ENCODE measurements at regions not wholly inside any gene's neighbourhood (a gene's known extent, or its start where the extent isn't known, plus 50 kb on each side); places are given as distances from the start of the nearest gene placed in this dataset.

DNA sequence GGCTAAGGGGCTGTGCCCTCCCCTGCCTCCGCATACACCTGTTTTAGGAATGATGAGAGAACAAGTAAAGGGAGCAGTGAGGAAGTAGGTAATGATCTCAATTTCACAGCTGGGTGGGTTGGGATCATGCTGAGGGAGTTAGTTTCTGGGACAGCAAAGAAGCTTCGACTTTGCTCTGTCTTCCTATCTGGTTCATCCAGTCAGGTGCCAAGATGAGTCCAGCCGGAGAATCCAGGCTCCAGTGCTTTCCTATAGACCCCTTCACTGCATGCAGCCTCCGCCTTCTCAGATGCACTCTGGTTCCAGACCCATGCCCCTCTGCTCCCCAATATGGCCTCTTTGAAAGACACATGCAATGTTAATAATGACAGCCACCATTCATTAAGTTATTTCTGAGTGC lies 119.1 kb upstream of the NCAM1 start:
- Histone ChIP-seq H3K36me3 (ENCODE audit: control insufficient read depth in 4 of 4, insufficient read depth in 3 of 4, low read depth in 1 of 4, low read length in 3 of 4) (no peaks in the 10 kb centered on the region), H3K4me3 (ENCODE audit: low read depth in 1 of 3, low read length in 3 of 3) (no peak overlapping the region), H3K9me3 (ENCODE audit: control insufficient read depth in 4 of 4, low read length in 3 of 4) (no peaks in the 10 kb centered on the region), H3K27me3 (ENCODE audit: control insufficient read depth in 4 of 4, insufficient read depth in 4 of 4, low read length in 3 of 4) (peaks cover 0 to 3% (median 0%) of the 10 kb centered on the region in 4 donors), H3K4me1 (ENCODE audit: control insufficient read depth in 4 of 4, insufficient read depth in 4 of 4, low read length in 3 of 4) (no peaks in the 10 kb centered on the region), H3K27ac (ENCODE audit: low read depth in 1 of 2, low read length in 2 of 2) (no peak overlapping the region), H3K9ac (ENCODE audit: low read depth in 1 of 2, low read length in 2 of 2) (no peak overlapping the region)
- TF ChIP-seq TAF1 (conservative IDR thresholded peaks at IDR 0.05) = no peak
- no peak for TF ChIP-seq YY1 (IDR thresholded peaks at IDR 0.05)
- TF ChIP-seq, protein P1, sequence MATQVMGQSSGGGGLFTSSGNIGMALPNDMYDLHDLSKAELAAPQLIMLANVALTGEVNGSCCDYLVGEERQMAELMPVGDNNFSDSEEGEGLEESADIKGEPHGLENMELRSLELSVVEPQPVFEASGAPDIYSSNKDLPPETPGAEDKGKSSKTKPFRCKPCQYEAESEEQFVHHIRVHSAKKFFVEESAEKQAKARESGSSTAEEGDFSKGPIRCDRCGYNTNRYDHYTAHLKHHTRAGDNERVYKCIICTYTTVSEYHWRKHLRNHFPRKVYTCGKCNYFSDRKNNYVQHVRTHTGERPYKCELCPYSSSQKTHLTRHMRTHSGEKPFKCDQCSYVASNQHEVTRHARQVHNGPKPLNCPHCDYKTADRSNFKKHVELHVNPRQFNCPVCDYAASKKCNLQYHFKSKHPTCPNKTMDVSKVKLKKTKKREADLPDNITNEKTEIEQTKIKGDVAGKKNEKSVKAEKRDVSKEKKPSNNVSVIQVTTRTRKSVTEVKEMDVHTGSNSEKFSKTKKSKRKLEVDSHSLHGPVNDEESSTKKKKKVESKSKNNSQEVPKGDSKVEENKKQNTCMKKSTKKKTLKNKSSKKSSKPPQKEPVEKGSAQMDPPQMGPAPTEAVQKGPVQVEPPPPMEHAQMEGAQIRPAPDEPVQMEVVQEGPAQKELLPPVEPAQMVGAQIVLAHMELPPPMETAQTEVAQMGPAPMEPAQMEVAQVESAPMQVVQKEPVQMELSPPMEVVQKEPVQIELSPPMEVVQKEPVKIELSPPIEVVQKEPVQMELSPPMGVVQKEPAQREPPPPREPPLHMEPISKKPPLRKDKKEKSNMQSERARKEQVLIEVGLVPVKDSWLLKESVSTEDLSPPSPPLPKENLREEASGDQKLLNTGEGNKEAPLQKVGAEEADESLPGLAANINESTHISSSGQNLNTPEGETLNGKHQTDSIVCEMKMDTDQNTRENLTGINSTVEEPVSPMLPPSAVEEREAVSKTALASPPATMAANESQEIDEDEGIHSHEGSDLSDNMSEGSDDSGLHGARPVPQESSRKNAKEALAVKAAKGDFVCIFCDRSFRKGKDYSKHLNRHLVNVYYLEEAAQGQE (IDR thresholded peaks at IDR 0.05) = no peak
- TF ChIP-seq EGR1 (IDR thresholded peaks at IDR 0.05; ENCODE audit: low read depth in 2 of 2) = no peak
- no peak for TF ChIP-seq FOXA2 (IDR thresholded peaks at IDR 0.05)
- no peak for TF ChIP-seq JUND (IDR thresholded peaks at IDR 0.05)
- TF ChIP-seq SP1 (IDR thresholded peaks at IDR 0.05) = no peak
- TF ChIP-seq, protein P2, sequence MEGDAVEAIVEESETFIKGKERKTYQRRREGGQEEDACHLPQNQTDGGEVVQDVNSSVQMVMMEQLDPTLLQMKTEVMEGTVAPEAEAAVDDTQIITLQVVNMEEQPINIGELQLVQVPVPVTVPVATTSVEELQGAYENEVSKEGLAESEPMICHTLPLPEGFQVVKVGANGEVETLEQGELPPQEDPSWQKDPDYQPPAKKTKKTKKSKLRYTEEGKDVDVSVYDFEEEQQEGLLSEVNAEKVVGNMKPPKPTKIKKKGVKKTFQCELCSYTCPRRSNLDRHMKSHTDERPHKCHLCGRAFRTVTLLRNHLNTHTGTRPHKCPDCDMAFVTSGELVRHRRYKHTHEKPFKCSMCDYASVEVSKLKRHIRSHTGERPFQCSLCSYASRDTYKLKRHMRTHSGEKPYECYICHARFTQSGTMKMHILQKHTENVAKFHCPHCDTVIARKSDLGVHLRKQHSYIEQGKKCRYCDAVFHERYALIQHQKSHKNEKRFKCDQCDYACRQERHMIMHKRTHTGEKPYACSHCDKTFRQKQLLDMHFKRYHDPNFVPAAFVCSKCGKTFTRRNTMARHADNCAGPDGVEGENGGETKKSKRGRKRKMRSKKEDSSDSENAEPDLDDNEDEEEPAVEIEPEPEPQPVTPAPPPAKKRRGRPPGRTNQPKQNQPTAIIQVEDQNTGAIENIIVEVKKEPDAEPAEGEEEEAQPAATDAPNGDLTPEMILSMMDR (IDR thresholded peaks at IDR 0.05; ENCODE audit: low read depth, low read length, missing input control) = no peak
- WGBS = 75% methylated on average over 4 of the region's 4 CpGs
- DNase-seq (ENCODE audit: low spot score) = no peak

DNA sequence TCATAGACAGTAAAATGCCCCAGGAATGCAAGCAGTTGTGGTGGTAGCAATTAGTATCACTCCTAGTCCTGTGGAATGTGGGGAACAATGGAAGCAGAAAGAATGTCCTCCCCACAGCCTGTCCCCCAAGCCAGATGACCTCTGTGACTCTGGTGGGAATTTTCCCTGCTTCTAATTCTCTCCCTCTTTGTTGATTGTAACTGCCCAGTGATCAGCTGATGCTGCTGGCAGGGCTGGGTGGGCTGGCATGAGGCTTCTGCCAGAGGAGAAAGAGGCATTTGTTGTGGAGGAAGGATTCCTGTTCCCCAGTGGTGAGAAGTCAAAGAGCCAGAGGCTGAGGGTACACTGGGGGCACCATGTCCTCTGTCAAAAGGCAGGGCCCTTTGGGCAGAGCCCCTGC lies 116.7 kb upstream of the NCAM1 start:
- no peak overlapping the region for H3K4me3 ChIP-seq (ENCODE audit: low read depth in 1 of 3, low read length in 3 of 3)
- H3K4me1 ChIP-seq (ENCODE audit: control insufficient read depth in 4 of 4, insufficient read depth in 4 of 4, low read length in 3 of 4) = no peaks in the 10 kb centered on the region
- H3K27me3 ChIP-seq (ENCODE audit: control insufficient read depth in 4 of 4, insufficient read depth in 4 of 4, low read length in 3 of 4) = peaks cover 0 to 6% (median 0%) of the 10 kb centered on the region in 4 donors
- no peak overlapping the region for H3K9ac ChIP-seq (ENCODE audit: low read depth in 1 of 2, low read length in 2 of 2)
- H3K36me3 ChIP-seq (ENCODE audit: control insufficient read depth in 4 of 4, insufficient read depth in 3 of 4, low read depth in 1 of 4, low read length in 3 of 4) = no peaks in the 10 kb centered on the region
- H3K27ac ChIP-seq (ENCODE audit: low read depth in 1 of 2, low read length in 2 of 2) = no peak overlapping the region
- DNase-seq (ENCODE audit: low spot score) = no peak
- no peaks in the 10 kb centered on the region for H3K9me3 ChIP-seq (ENCODE audit: control insufficient read depth in 4 of 4, low read length in 3 of 4)
- TF ChIP-seq JUND (IDR thresholded peaks at IDR 0.05) = no peak
- TF ChIP-seq HNF4G (IDR thresholded peaks at IDR 0.05) = no peak
- TF ChIP-seq YY1 (IDR thresholded peaks at IDR 0.05) = no peak
- no peak for TF ChIP-seq NR2F2 (IDR thresholded peaks at IDR 0.05)
- TF ChIP-seq, protein P2 (IDR thresholded peaks at IDR 0.05; ENCODE audit: low read depth, low read length, missing input control) = no peak
- TF ChIP-seq RAD21 (IDR thresholded peaks at IDR 0.05) = no peak
- no peak for TF ChIP-seq HNF4A (conservative IDR thresholded peaks at IDR 0.05)
- no peak for TF ChIP-seq SP1 (IDR thresholded peaks at IDR 0.05)
- no peak for TF ChIP-seq FOXA1 (IDR thresholded peaks at IDR 0.05)

All from liver (tissue), 8 donors.